ENCODE measurements at regions not wholly inside any gene's neighbourhood (a gene's known extent, or its start where the extent isn't known, plus 50 kb on each side); places are given as distances from the start of the nearest gene placed in this dataset.
"Not testable (repeated sequence)": the region's sequence is repeated elsewhere in the genome, so short reads cannot be mapped to it uniquely, and the experiment has no call there.

- DNase-seq = no peak
Observed at GRCh38 chr6:103925317-103925716, 934.4 kb downstream of the HACE1 start.

GRCh38 chr6:103910018-103910417 lies 949.7 kb downstream of the HACE1 start:
- no peak for DNase-seq

GRCh38 chr6:103908898-103909297 lies 950.8 kb downstream of the HACE1 start:
- no peak for DNase-seq

- no peak for DNase-seq
Observed at GRCh38 chr6:103895136-103895535, 964.6 kb downstream of the HACE1 start.

- DNase-seq = peak; percentile 67 to 72
Observed at GRCh38 chr6:103893141-103893581, 966.6 kb downstream of the HACE1 start.

- no peak for DNase-seq
Observed at GRCh38 chr6:103886951-103887350, 972.8 kb downstream of the HACE1 start.

- DNase-seq = no peak
Observed at GRCh38 chr6:103885446-103885845, 974.3 kb downstream of the HACE1 start.

- DNase-seq = no peak
Observed at GRCh38 chr6:103879800-103880199, 979.9 kb downstream of the HACE1 start.

GRCh38 chr6:103875221-103875620 lies 984.5 kb downstream of the HACE1 start:
- DNase-seq = no peak

GRCh38 chr6:103874575-103874974 lies 985.1 kb downstream of the HACE1 start:
- no peak for DNase-seq

- DNase-seq = no peak
Observed at GRCh38 chr6:103872678-103873077, 987.0 kb downstream of the HACE1 start.

GRCh38 chr6:103872233-103872632 lies 987.5 kb downstream of the HACE1 start:
- DNase-seq = no peak

- DNase-seq = no peak
Observed at GRCh38 chr6:103870970-103871369, 988.7 kb downstream of the HACE1 start.

GRCh38 chr6:103862297-103862696 lies 997.4 kb downstream of the HACE1 start:
- DNase-seq = no peak

- DNase-seq = no peak
Observed at GRCh38 chr6:103858003-103858402, 1001.7 kb downstream of the HACE1 start.

- DNase-seq = no peak
Observed at GRCh38 chr6:103855750-103856149, 1004.0 kb downstream of the HACE1 start.

- no peak for DNase-seq
Observed at GRCh38 chr6:103854059-103854458, 1005.7 kb downstream of the HACE1 start.

- no peak for DNase-seq
Observed at GRCh38 chr6:103838457-103838856, 1021.3 kb downstream of the HACE1 start.

GRCh38 chr6:103826209-103826608 lies 1033.5 kb downstream of the HACE1 start:
- no peak for DNase-seq

- DNase-seq = no peak
Observed at GRCh38 chr6:103820148-103820547, 1039.6 kb downstream of the HACE1 start.

GRCh38 chr6:103819509-103819908 lies 1040.2 kb downstream of the HACE1 start:
- no peak for DNase-seq

GRCh38 chr6:103812970-103813369 lies 1046.7 kb downstream of the HACE1 start:
- no peak for DNase-seq

GRCh38 chr6:103801901-103802479 lies 1057.7 kb downstream of the HACE1 start:
- not testable (repeated sequence) for DNase-seq

GRCh38 chr6:103799971-103800670 lies 1059.6 kb downstream of the HACE1 start:
- no peak for DNase-seq
